HCEC 1CT (cell line): ENCODE measurements at regions not wholly inside any gene's neighbourhood (a gene's known extent, or its start where the extent isn't known, plus 50 kb on each side); places are given as distances from the start of the nearest gene placed in this dataset.

Source experiments
- DNase-seq: peaks from one replicate; pipeline ENCODE4 v3.0.0-alpha.2; 2017

- DNase-seq, result no peak
Observed at GRCh38 chr20:56805313-56805712, 176.2 kb downstream of the TFAP2C start.

GRCh38 chr20:56805966-56806365 is 176.9 kb downstream of the TFAP2C start:
- DNase-seq, result no peak

DNA sequence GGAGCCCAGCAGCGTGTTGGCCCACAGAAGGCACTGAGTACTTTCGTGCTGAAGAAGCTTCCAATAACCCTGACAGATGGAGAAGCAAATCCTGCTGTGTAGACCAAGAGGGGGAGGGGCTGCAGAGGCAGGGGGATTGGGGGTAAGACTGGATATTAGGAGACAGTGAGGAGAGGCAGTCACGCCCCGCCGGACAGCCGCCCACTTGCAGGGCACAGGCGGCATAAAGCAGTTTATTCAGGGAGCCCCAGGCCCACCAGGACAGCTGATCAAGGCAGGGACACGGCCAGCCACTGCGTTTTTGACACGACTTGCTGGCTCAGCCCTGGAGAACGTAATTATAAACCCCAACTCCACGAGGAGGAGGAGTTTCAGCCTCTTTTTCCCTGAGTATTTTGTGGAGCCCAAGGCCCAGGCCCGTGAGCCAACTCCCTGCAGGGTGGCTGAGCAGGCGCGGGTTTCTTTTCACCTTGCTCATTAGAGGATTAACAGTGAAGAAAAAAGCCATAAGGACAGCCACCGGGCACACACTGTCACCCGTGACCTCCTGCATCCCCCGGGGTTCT is 177.9 kb downstream of the TFAP2C start:
- DNase-seq, result no peak

DNA sequence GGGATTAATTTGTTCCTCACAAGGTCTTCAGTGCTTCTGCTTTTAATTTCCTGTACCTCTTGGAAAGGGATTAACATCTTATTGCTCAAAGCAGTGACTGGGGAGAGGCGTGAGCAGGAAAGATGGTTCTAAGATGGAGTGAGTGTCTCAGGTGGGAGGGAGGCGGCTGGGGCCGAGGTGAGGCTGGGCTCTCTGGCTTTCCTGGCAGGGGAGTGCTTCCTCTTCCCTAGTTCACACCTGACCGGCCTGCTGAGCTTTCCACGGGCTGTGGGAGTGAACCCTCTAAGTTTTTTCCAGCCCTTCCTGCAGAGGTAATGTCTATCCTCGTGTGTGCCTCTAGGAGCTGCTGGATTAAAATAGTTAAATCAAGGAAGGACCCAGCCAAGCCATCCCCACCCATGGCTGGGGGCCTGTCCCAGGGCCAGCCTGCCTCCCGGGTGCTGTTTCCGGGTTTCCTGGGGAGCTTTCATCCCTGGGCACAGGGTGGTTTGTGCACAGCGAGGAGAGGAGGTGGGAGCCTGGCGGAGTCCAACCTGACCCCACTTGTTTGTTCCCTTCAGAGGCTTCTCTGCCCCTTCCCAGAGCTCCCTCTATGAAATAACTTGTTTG is 179.1 kb downstream of the TFAP2C start:
- DNase-seq, result no peak

GRCh38 chr20:56808732-56809131 is 179.6 kb downstream of the TFAP2C start:
- DNase-seq, result no peak

- no peak for DNase-seq
Observed at GRCh38 chr20:56809668-56810067, 180.6 kb downstream of the TFAP2C start.

GRCh38 chr20:56810141-56810540 is 181.0 kb downstream of the TFAP2C start:
- no peak for DNase-seq

GRCh38 chr20:56815796-56816195 is 186.7 kb downstream of the TFAP2C start:
- no peak for DNase-seq

- DNase-seq, result no peak
Observed at GRCh38 chr20:56816349-56816748, 187.2 kb downstream of the TFAP2C start.

DNA sequence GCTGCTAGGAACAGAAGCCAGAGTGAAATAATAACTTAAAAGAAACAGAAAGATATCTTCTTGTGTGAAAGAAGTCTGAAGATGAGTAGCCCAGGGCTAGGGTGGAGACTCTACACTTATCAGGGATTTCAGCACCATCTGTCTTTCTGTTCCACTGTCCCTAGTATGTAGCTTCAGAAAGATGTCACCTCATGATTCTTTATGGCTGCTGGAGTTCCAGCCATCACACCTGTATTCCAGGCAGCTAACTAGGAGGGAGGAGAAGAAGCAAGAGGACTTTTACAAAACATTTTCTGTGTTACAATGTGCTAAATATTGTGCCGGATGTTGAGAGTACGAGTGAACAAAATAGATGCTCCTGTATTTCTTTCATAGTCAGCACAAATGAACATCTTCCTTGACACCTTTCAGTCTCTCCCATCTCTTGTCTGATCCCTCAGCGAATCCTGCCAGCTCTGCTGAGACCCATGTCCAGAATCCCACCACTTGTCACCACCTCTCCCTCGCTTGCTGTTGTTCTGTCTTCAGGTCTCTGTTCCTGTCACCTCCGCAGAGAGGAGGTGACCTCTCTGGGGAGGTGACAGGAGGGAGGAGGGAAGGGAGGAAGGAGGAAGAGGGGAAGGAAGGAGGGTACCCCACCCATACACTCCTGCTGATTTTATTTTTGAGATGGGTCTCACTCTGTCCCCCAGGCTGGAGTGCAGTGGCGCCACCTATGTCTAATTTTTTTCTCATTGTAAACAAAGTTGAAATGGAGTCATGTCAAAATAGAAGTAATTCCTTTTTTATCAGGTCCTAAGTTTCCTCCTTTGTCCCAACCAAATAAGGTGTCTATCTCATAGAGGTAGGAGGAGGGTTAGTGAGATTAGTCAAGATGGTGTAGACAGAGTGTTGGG is 188.9 kb downstream of the TFAP2C start:
- DNase-seq, result no peak

DNA sequence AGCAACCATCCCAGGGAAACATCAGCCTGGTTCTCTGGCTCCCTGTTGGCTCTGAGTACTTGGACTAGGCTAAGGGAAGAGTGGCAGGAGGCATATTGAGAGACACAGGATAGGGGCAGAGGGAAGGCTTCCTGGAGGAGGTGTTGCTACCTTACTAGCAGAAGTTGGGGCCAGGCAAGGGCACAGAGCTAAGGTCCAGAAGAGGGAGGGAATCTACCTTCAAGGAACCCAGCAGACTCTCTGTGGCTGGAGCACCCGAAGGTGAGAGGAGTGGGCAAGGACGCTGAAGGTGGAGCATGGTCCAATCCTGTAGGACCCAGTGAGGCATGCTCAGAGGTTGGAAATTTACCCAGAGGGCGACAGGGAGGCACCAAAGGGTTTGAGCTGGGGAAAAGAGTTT is 191.9 kb downstream of the TFAP2C start:
- no peak for DNase-seq

DNA sequence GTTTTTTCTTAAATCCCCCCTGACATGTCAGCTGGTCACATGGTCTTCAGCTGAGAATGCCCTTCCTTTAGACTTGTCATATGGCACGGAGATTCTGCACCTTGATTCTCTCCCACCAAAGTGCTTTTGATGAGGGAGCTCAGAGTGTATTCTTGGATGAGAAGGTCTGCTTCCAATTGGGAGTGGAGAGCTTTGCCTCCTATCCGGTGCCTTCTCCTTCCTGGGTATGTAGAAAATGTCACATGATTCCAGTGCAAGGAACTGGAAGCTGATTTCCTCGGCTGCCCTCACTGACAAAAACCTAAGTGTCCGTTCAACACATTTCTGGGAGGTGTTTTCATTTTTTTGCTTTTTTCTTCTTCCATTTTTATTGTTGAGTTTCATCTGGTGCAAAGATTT is 197.2 kb downstream of the TFAP2C start:
- DNase-seq, result no peak

- peak; percentile 11 for DNase-seq
Observed at GRCh38 chr20:56826705-56827665, 197.9 kb downstream of the TFAP2C start.

GRCh38 chr20:56827763-56828162 is 198.7 kb downstream of the TFAP2C start:
- no peak for DNase-seq

- no peak for DNase-seq
Observed at GRCh38 chr20:56828402-56828801, 199.3 kb downstream of the TFAP2C start.

DNA sequence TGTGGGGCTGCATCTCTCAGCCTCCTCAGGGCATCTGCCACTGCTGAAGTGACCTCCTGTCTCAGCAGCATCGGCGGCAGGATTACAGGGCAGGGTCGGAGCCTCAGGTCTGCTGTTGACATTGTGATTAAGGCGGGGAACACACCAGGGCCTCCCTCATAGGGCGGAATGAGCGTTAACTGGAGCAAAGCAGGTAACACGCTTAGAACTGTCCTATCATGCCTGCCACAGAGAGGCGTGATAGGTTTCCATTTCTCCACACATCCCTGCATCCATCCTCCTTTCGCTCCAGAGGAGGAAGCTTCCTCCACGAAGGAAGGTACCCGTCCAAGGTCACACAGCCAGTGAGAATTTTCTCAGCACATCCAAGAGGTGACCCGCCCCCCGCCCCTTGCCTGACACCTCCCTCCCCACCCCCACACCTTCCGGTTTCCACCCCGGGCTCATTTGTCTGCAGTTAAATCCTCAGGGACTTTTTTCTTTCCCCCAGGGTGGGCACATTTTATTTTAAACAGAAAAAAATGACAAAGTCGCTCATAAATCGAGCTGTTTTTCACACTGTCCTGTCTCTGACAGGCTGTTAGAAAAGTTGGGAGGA is 200.8 kb downstream of the TFAP2C start:
- no peak for DNase-seq

- DNase-seq, result no peak
Observed at GRCh38 chr20:56831795-56832194, 202.7 kb downstream of the TFAP2C start.

GRCh38 chr20:56833427-56833826 is 204.3 kb downstream of the TFAP2C start:
- DNase-seq, result no peak

- DNase-seq, result no peak
Observed at GRCh38 chr20:56835829-56836550, 206.9 kb downstream of the TFAP2C start.

GRCh38 chr20:56839222-56839621 is 210.1 kb downstream of the TFAP2C start:
- no peak for DNase-seq

- no peak for DNase-seq
Observed at GRCh38 chr20:56839786-56840185, 210.7 kb downstream of the TFAP2C start.
